ENCODE measurements at regions not wholly inside any gene's neighbourhood (a gene's known extent, or its start where the extent isn't known, plus 50 kb on each side); places are given as distances from the start of the nearest gene placed in this dataset.
"Not testable (repeated sequence)": the region's sequence is repeated elsewhere in the genome, so short reads cannot be mapped to it uniquely, and the experiment has no call there.

GRCh38 chr12:4143896-4144295 is 129.7 kb upstream of the CCND2 start:
- WGBS = 83% methylated on average over 6 of the region's 6 CpGs
- DNase-seq (ENCODE audit: low read depth in 6 of 9, low spot score in 9 of 9) = no peak
- Histone ChIP-seq H3K27ac (ENCODE audit: low read depth in 1 of 2, low read length in 1 of 2) (no peak overlapping the region), H3K4me3 (ENCODE audit: low read length in 2 of 2) (no peak overlapping the region), H3K36me3 (ENCODE audit: control insufficient read depth in 2 of 2, insufficient read depth in 2 of 2, low read length in 1 of 2) (no peaks in the 10 kb centered on the region), H3K4me1 (ENCODE audit: control insufficient read depth in 2 of 2, insufficient read depth in 2 of 2, low read length in 2 of 2) (peaks cover 18 to 49% of the 10 kb centered on the region in 2 donors), H3K9me3 (ENCODE audit: control insufficient read depth in 2 of 2, insufficient read depth in 1 of 2, low read length in 1 of 2) (no peaks in the 10 kb centered on the region), H3K27me3 (ENCODE audit: control insufficient read depth in 2 of 2, insufficient read depth in 1 of 2, low read length in 1 of 2) (no peaks in the 10 kb centered on the region)

GRCh38 chr12:4141348-4142270 is 132.0 kb upstream of the CCND2 start:
- peaks cover 18 to 56% of the 10 kb centered on the region in 2 donors for H3K4me1 ChIP-seq (ENCODE audit: control insufficient read depth in 2 of 2, insufficient read depth in 2 of 2, low read length in 2 of 2)
- 94% methylated on average over 6 of the region's 6 CpGs for WGBS
- no peaks in the 10 kb centered on the region for H3K36me3 ChIP-seq (ENCODE audit: control insufficient read depth in 2 of 2, insufficient read depth in 2 of 2, low read length in 1 of 2)
- peak overlapping the region in 1 of 2 donors; percentile 3 for H3K27ac ChIP-seq (ENCODE audit: low read depth in 1 of 2, low read length in 1 of 2)
- no peak overlapping the region for H3K4me3 ChIP-seq (ENCODE audit: low read length in 2 of 2)
- no peaks in the 10 kb centered on the region for H3K27me3 ChIP-seq (ENCODE audit: control insufficient read depth in 2 of 2, insufficient read depth in 1 of 2, low read length in 1 of 2)
- no peaks in the 10 kb centered on the region for H3K9me3 ChIP-seq (ENCODE audit: control insufficient read depth in 2 of 2, insufficient read depth in 1 of 2, low read length in 1 of 2)
- DNase-seq (ENCODE audit: low read depth in 6 of 9, low spot score in 9 of 9) = no peak

GRCh38 chr12:4140581-4141301 is 132.8 kb upstream of the CCND2 start:
- Histone ChIP-seq H3K36me3 (ENCODE audit: control insufficient read depth in 2 of 2, insufficient read depth in 2 of 2, low read length in 1 of 2) (no peaks in the 10 kb centered on the region), H3K4me3 (ENCODE audit: low read length in 2 of 2) (no peak overlapping the region), H3K9me3 (ENCODE audit: control insufficient read depth in 2 of 2, insufficient read depth in 1 of 2, low read length in 1 of 2) (no peaks in the 10 kb centered on the region), H3K27me3 (ENCODE audit: control insufficient read depth in 2 of 2, insufficient read depth in 1 of 2, low read length in 1 of 2) (no peaks in the 10 kb centered on the region), H3K4me1 (ENCODE audit: control insufficient read depth in 2 of 2, insufficient read depth in 2 of 2, low read length in 2 of 2) (peaks cover 24 to 63% of the 10 kb centered on the region in 2 donors), H3K27ac (ENCODE audit: low read depth in 1 of 2, low read length in 1 of 2) (no peak overlapping the region)
- WGBS = 95% methylated on average over 8 of the region's 8 CpGs
- no peak for DNase-seq (ENCODE audit: low read depth in 6 of 9, low spot score in 9 of 9)

- DNase-seq (ENCODE audit: low read depth in 6 of 9, low spot score in 9 of 9) = no peak
- H3K4me1 ChIP-seq (ENCODE audit: control insufficient read depth in 2 of 2, insufficient read depth in 2 of 2, low read length in 2 of 2) = peaks cover 24 to 65% of the 10 kb centered on the region in 2 donors
- H3K27ac ChIP-seq (ENCODE audit: low read depth in 1 of 2, low read length in 1 of 2) = no peak overlapping the region
- H3K4me3 ChIP-seq (ENCODE audit: low read length in 2 of 2) = no peak overlapping the region
- H3K9me3 ChIP-seq (ENCODE audit: control insufficient read depth in 2 of 2, insufficient read depth in 1 of 2, low read length in 1 of 2) = no peaks in the 10 kb centered on the region
- WGBS = 92% methylated on average over 3 of the region's 3 CpGs
- no peaks in the 10 kb centered on the region for H3K27me3 ChIP-seq (ENCODE audit: control insufficient read depth in 2 of 2, insufficient read depth in 1 of 2, low read length in 1 of 2)
- no peaks in the 10 kb centered on the region for H3K36me3 ChIP-seq (ENCODE audit: control insufficient read depth in 2 of 2, insufficient read depth in 2 of 2, low read length in 1 of 2)
Observed at GRCh38 chr12:4139191-4139590, 134.4 kb upstream of the CCND2 start.

GRCh38 chr12:4138532-4138931 is 135.0 kb upstream of the CCND2 start:
- 98% methylated on average over 3 of the region's 3 CpGs for WGBS
- not testable (repeated sequence) for H3K27me3 ChIP-seq (ENCODE audit: control insufficient read depth in 2 of 2, insufficient read depth in 1 of 2, low read length in 1 of 2); H3K4me3 ChIP-seq (ENCODE audit: low read length in 2 of 2); H3K9me3 ChIP-seq (ENCODE audit: control insufficient read depth in 2 of 2, insufficient read depth in 1 of 2, low read length in 1 of 2); H3K27ac ChIP-seq (ENCODE audit: low read depth in 1 of 2, low read length in 1 of 2); H3K36me3 ChIP-seq (ENCODE audit: control insufficient read depth in 2 of 2, insufficient read depth in 2 of 2, low read length in 1 of 2); DNase-seq (ENCODE audit: low read depth in 6 of 9, low spot score in 9 of 9)
- peaks cover 24 to 65% of the 10 kb centered on the region in 2 donors for H3K4me1 ChIP-seq (ENCODE audit: control insufficient read depth in 2 of 2, insufficient read depth in 2 of 2, low read length in 2 of 2)

GRCh38 chr12:4138051-4138450 is 135.5 kb upstream of the CCND2 start:
- Histone ChIP-seq H3K36me3 (ENCODE audit: control insufficient read depth in 2 of 2, insufficient read depth in 2 of 2, low read length in 1 of 2) (no peaks in the 10 kb centered on the region), H3K4me3 (ENCODE audit: low read length in 2 of 2) (no peak overlapping the region), H3K9me3 (ENCODE audit: control insufficient read depth in 2 of 2, insufficient read depth in 1 of 2, low read length in 1 of 2) (no peaks in the 10 kb centered on the region), H3K27me3 (ENCODE audit: control insufficient read depth in 2 of 2, insufficient read depth in 1 of 2, low read length in 1 of 2) (no peaks in the 10 kb centered on the region), H3K4me1 (ENCODE audit: control insufficient read depth in 2 of 2, insufficient read depth in 2 of 2, low read length in 2 of 2) (peaks cover 24 to 60% of the 10 kb centered on the region in 2 donors), H3K27ac (ENCODE audit: low read depth in 1 of 2, low read length in 1 of 2) (no peak overlapping the region)
- 92% methylated on average over 2 of the region's 2 CpGs for WGBS
- DNase-seq (ENCODE audit: low read depth in 6 of 9, low spot score in 9 of 9) = no peak

- Histone ChIP-seq H3K27ac (ENCODE audit: low read depth in 1 of 2, low read length in 1 of 2) (no peak overlapping the region), H3K27me3 (ENCODE audit: control insufficient read depth in 2 of 2, insufficient read depth in 1 of 2, low read length in 1 of 2) (no peaks in the 10 kb centered on the region), H3K4me1 (ENCODE audit: control insufficient read depth in 2 of 2, insufficient read depth in 2 of 2, low read length in 2 of 2) (peaks cover 22 to 54% of the 10 kb centered on the region in 2 donors), H3K4me3 (ENCODE audit: low read length in 2 of 2) (no peak overlapping the region), H3K36me3 (ENCODE audit: control insufficient read depth in 2 of 2, insufficient read depth in 2 of 2, low read length in 1 of 2) (no peaks in the 10 kb centered on the region), H3K9me3 (ENCODE audit: control insufficient read depth in 2 of 2, insufficient read depth in 1 of 2, low read length in 1 of 2) (no peaks in the 10 kb centered on the region)
- 91% methylated on average over 5 of the region's 5 CpGs for WGBS
- DNase-seq (ENCODE audit: low read depth in 6 of 9, low spot score in 9 of 9) = no peak
Observed at GRCh38 chr12:4137441-4137840, 136.1 kb upstream of the CCND2 start.

GRCh38 chr12:4137015-4137414 is 136.5 kb upstream of the CCND2 start:
- 64% methylated on average over 5 of the region's 5 CpGs for WGBS

GRCh38 chr12:4135919-4136605 is 137.5 kb upstream of the CCND2 start:
- WGBS = 73% methylated on average over 12 of the region's 12 CpGs
- Histone ChIP-seq H3K27me3 (ENCODE audit: control insufficient read depth in 2 of 2, insufficient read depth in 1 of 2, low read length in 1 of 2) (no peaks in the 10 kb centered on the region), H3K4me1 (ENCODE audit: control insufficient read depth in 2 of 2, insufficient read depth in 2 of 2, low read length in 2 of 2) (peaks cover 20 to 41% of the 10 kb centered on the region in 2 donors), H3K27ac (ENCODE audit: low read depth in 1 of 2, low read length in 1 of 2) (peak overlapping the region in 1 of 2 donors; percentile 7), H3K9me3 (ENCODE audit: control insufficient read depth in 2 of 2, insufficient read depth in 1 of 2, low read length in 1 of 2) (no peaks in the 10 kb centered on the region), H3K4me3 (ENCODE audit: low read length in 2 of 2) (no peak overlapping the region), H3K36me3 (ENCODE audit: control insufficient read depth in 2 of 2, insufficient read depth in 2 of 2, low read length in 1 of 2) (no peaks in the 10 kb centered on the region)
- DNase-seq (ENCODE audit: low read depth in 6 of 9, low spot score in 9 of 9) = no peak

More at GRCh38 chr12:4137015-4137414, 136.5 kb upstream of the CCND2 start:
- H3K4me1 ChIP-seq (ENCODE audit: control insufficient read depth in 2 of 2, insufficient read depth in 2 of 2, low read length in 2 of 2) = peaks cover 20 to 50% of the 10 kb centered on the region in 2 donors
- H3K27ac ChIP-seq (ENCODE audit: low read depth in 1 of 2, low read length in 1 of 2) = no peak overlapping the region
- no peak for DNase-seq (ENCODE audit: low read depth in 6 of 9, low spot score in 9 of 9)
- no peaks in the 10 kb centered on the region for H3K9me3 ChIP-seq (ENCODE audit: control insufficient read depth in 2 of 2, insufficient read depth in 1 of 2, low read length in 1 of 2)
- H3K27me3 ChIP-seq (ENCODE audit: control insufficient read depth in 2 of 2, insufficient read depth in 1 of 2, low read length in 1 of 2) = no peaks in the 10 kb centered on the region
- no peaks in the 10 kb centered on the region for H3K36me3 ChIP-seq (ENCODE audit: control insufficient read depth in 2 of 2, insufficient read depth in 2 of 2, low read length in 1 of 2)
- no peak overlapping the region for H3K4me3 ChIP-seq (ENCODE audit: low read length in 2 of 2)
